Neural cell (in vitro differentiated cells): ENCODE measurements at regions not wholly inside any gene's neighbourhood (a gene's known extent, or its start where the extent isn't known, plus 50 kb on each side); places are given as distances from the start of the nearest gene placed in this dataset.

Source experiments
- H2AFZ ChIP-seq: fragments of 200-600, 300-800 bp; sonication (generic), shearing (Covaris generic); 2 replicates; pipeline ENCODE4 v1.6.0; 2014; ENCODE audit warnings: low read depth, mild to moderate bottlenecking, antibody characterized with exemption, low read length, moderate library complexity
- H3F3A ChIP-seq: fragments of 200-600 bp; shearing (Covaris generic); 2 replicates; pipeline ENCODE4 v1.6.1; 2016; ENCODE audit warnings: mild to moderate bottlenecking, moderate library complexity, mixed read lengths, antibody characterized with exemption, low read length; ENCODE audit not compliant: insufficient read depth, poor library complexity, severe bottlenecking
- H3K27ac ChIP-seq: fragments of 200-600, 300-800 bp; sonication (generic), shearing (Covaris generic); 2 replicates; pipeline ENCODE4 v1.5.1; 2014; ENCODE audit warnings: mild to moderate bottlenecking, low read length, moderate library complexity
- H3K27me3 ChIP-seq: fragments of 300-800, 200-600 bp; sonication (generic), shearing (Covaris generic); 2 replicates; pipeline ENCODE4 v1.6.0; 2014; ENCODE audit warnings: mild to moderate bottlenecking, low read depth, low read length, moderate library complexity; ENCODE audit not compliant: insufficient read depth
- H3K36me3 ChIP-seq: fragments of 300-800, 200-600 bp; sonication (generic), shearing (Covaris generic); 2 replicates; pipeline ENCODE4 v1.5.1; 2014; ENCODE audit warnings: mild to moderate bottlenecking, antibody characterized with exemption, low read length, moderate library complexity; ENCODE audit not compliant: insufficient read depth
- H3K4me2 ChIP-seq: fragments of 300-800, 200-600 bp; sonication (generic), shearing (Covaris generic); 2 replicates; pipeline ENCODE4 v1.6.0; 2014; ENCODE audit warnings: mild to moderate bottlenecking, low read length
- H3K4me3 ChIP-seq: fragments of 300-800, 200-600 bp; sonication (generic), shearing (Covaris generic); 2 replicates; pipeline ENCODE4 v1.5.1; 2014; ENCODE audit warnings: mild to moderate bottlenecking, low read length, moderate library complexity
- H3K79me2 ChIP-seq: fragments of 200-600 bp; shearing (Covaris generic); replicated peaks from 2 replicates; pipeline ENCODE4 v1.6.0; 2014; ENCODE audit warnings: mild to moderate bottlenecking, low read length, moderate library complexity; ENCODE audit not compliant: insufficient read depth
- H3K9ac ChIP-seq: fragments of 300-800, 200-600 bp; sonication (generic), shearing (Covaris generic); 2 replicates; pipeline ENCODE4 v1.6.1; 2016; ENCODE audit warnings: mild to moderate bottlenecking, low read length, mixed read lengths
- H3K9me2 ChIP-seq: fragments of 200-600 bp; shearing (Covaris generic); 2 replicates; pipeline ENCODE4 v1.6.1; 2016; ENCODE audit warnings: mild to moderate bottlenecking, low read length, mixed read lengths; ENCODE audit not compliant: insufficient read depth
- H3K9me3 ChIP-seq: fragments of 200-600, 300-800 bp; sonication (generic), shearing (Covaris generic); 2 replicates; pipeline ENCODE4 v1.6.1; 2016; ENCODE audit warnings: mild to moderate bottlenecking, mixed run types, low read length, moderate library complexity, mixed read lengths
- H4K20me1 ChIP-seq: fragments of 200-600 bp; shearing (Covaris generic); 2 replicates; pipeline ENCODE4 v1.6.1; 2016; ENCODE audit warnings: mild to moderate bottlenecking, mixed run types; ENCODE audit not compliant: insufficient read depth
- CTCF ChIP-seq: fragments of 450-650 bp; IDR thresholded peaks from 2 replicates; pipeline ENCODE4 v1.5.1; 2014; ENCODE audit warnings: antibody characterized with exemption, mild to moderate bottlenecking, moderate library complexity; ENCODE audit not compliant: poor library complexity, severe bottlenecking
- EP300 ChIP-seq: fragments of 450-650 bp; conservative IDR thresholded peaks from 2 replicates; pipeline ENCODE4 v1.6.1; 2014; ENCODE audit warnings: antibody characterized with exemption, mild to moderate bottlenecking, moderate library complexity; ENCODE audit not compliant: poor library complexity, severe bottlenecking
- EZH2 ChIP-seq: fragments of 200-600, 300-800 bp; shearing (Covaris generic), sonication (generic); IDR thresholded peaks from 2 replicates; pipeline ENCODE4 v1.6.1; 2014; ENCODE audit warnings: antibody characterized with exemption, low read length, borderline replicate concordance, mild to moderate bottlenecking; ENCODE audit not compliant: insufficient read depth, poor library complexity, severe bottlenecking
- MXI1 ChIP-seq: fragments of 450-650 bp; conservative IDR thresholded peaks from 2 replicates; pipeline ENCODE4 v1.6.1; 2014; ENCODE audit warnings: antibody characterized with exemption, mild to moderate bottlenecking; ENCODE audit not compliant: poor library complexity, severe bottlenecking
- POLR2AphosphoS5 ChIP-seq: IDR thresholded peaks from 2 replicates; pipeline ENCODE4 v1.6.1; 2012
- RAD21 ChIP-seq: fragments of 450-650 bp; conservative IDR thresholded peaks from 2 replicates; pipeline ENCODE4 v1.6.1; 2014; ENCODE audit warnings: antibody characterized with exemption, mild to moderate bottlenecking, moderate library complexity
- REST ChIP-seq: IDR thresholded peaks from 2 replicates; pipeline ENCODE4 v1.6.1; 2012; ENCODE audit warnings: borderline replicate concordance
- SMC3 ChIP-seq: fragments of 450-650 bp; conservative IDR thresholded peaks from 2 replicates; pipeline ENCODE4 v1.6.1; 2014; ENCODE audit warnings: antibody characterized with exemption, mild to moderate bottlenecking, moderate library complexity; ENCODE audit not compliant: poor library complexity
- TAF1 ChIP-seq: IDR thresholded peaks from 2 replicates; pipeline ENCODE4 v1.6.1; 2012; ENCODE audit warnings: low read depth

GRCh38 chr2:163822033-163822432 is 86.2 kb upstream of the FIGN start:
- H3K4me3 ChIP-seq = no peak overlapping the region
- H3K79me2 ChIP-seq = no peaks in the 10 kb centered on the region
- H3K4me2 ChIP-seq = no peak overlapping the region
- no peak for TF ChIP-seq TAF1
- no peak for TF ChIP-seq SMC3
- TF ChIP-seq MXI1 = no peak
- TF ChIP-seq CTCF = no peak
- no peak for TF ChIP-seq POLR2AphosphoS5
- TF ChIP-seq RAD21 = no peak
- no peak for TF ChIP-seq EZH2
- TF ChIP-seq EP300 = no peak
- no peak for TF ChIP-seq REST
- H3K27me3 ChIP-seq = no peaks in the 10 kb centered on the region
- H3F3A ChIP-seq = no peaks in the 10 kb centered on the region
- no peak overlapping the region for H3K27ac ChIP-seq
- no peak overlapping the region for H2AFZ ChIP-seq
- no peaks in the 10 kb centered on the region for H3K9me2 ChIP-seq
- no peaks in the 10 kb centered on the region for H4K20me1 ChIP-seq
- no peaks in the 10 kb centered on the region for H3K36me3 ChIP-seq
- H3K9ac ChIP-seq = no peak overlapping the region
- peaks cover 4% of the 10 kb centered on the region for H3K9me3 ChIP-seq

- no peak for TF ChIP-seq POLR2AphosphoS5
- no peak for TF ChIP-seq EP300
- no peak for TF ChIP-seq SMC3
- TF ChIP-seq CTCF = no peak
- no peak for TF ChIP-seq TAF1
- TF ChIP-seq REST = no peak
- no peak for TF ChIP-seq MXI1
- no peak for TF ChIP-seq RAD21
- TF ChIP-seq EZH2 = no peak
- Histone ChIP-seq H3K9me3 (no peaks in the 10 kb centered on the region), H3K36me3 (no peaks in the 10 kb centered on the region), H3K79me2 (no peaks in the 10 kb centered on the region), H3K9me2 (no peaks in the 10 kb centered on the region), H2AFZ (no peak overlapping the region), H3K27ac (no peak overlapping the region), H4K20me1 (no peaks in the 10 kb centered on the region), H3K4me2 (no peak overlapping the region), H3F3A (no peaks in the 10 kb centered on the region), H3K9ac (no peak overlapping the region), H3K4me3 (no peak overlapping the region), H3K27me3 (no peaks in the 10 kb centered on the region)
Observed at GRCh38 chr2:163812926-163813520, 77.2 kb upstream of the FIGN start.
